HL-60 (cell line): ENCODE measurements at regions not wholly inside any gene's neighbourhood (a gene's known extent, or its start where the extent isn't known, plus 50 kb on each side); places are given as distances from the start of the nearest gene placed in this dataset.

ENCODE experiments used
- DNase-seq, 2 experiments: peaks; one replicate each; pipeline ENCODE4 v3.0.0-alpha.2; 2010 to 2020; ENCODE audit warnings: low read depth in 1 of 2, low spot score in 1 of 2
- H3K27ac ChIP-seq: fragments of 250-450 bp; sonication (Bioruptor Pico); replicated peaks from 2 replicates; pipeline ENCODE4 v1.5.1; 2020; ENCODE audit warnings: mild to moderate bottlenecking, moderate library complexity
- H3K27me3 ChIP-seq: fragments of 250-450 bp; sonication (Bioruptor Pico); 2 replicates; pipeline ENCODE4 v1.5.1; 2021; ENCODE audit warnings: mild to moderate bottlenecking, moderate library complexity; ENCODE audit not compliant: insufficient read depth, poor library complexity, severe bottlenecking
- H3K4me3 ChIP-seq: replicated peaks from 2 replicates; pipeline ENCODE4 v1.5.1; 2011; ENCODE audit warnings: mild to moderate bottlenecking, control low read depth, low read length; ENCODE audit not compliant: insufficient read depth
- GABPA ChIP-seq: IDR thresholded peaks from 2 replicates; pipeline ENCODE4 v1.6.1; 2012; ENCODE audit warnings: low read depth
- POLR2AphosphoS5 ChIP-seq: IDR thresholded peaks from 2 replicates; pipeline ENCODE4 v1.6.1; 2012; ENCODE audit warnings: low read depth
- SPI1 ChIP-seq: IDR thresholded peaks from 2 replicates; pipeline ENCODE4 v1.6.1; 2012; ENCODE audit warnings: low read depth, mild to moderate bottlenecking, borderline replicate concordance
- TF ChIP-seq, protein P1 (sequence below): IDR thresholded peaks from one replicate; pipeline ENCODE4 v1.5.1; 2011; ENCODE audit warnings: low read length, control low read depth, inconsistent platforms; ENCODE audit not compliant: insufficient read depth
- TF ChIP-seq, protein P2 (sequence below): IDR thresholded peaks from 2 replicates; pipeline ENCODE4 v1.6.1; 2012; ENCODE audit warnings: low read depth; ENCODE audit not compliant: insufficient replicate concordance

GRCh38 chr2:22901471-22902179 lies 483.4 kb upstream of the KLHL29 start:
- no peak for TF ChIP-seq GABPA
- TF ChIP-seq POLR2AphosphoS5: no peak
- no peak for TF ChIP-seq SPI1
- TF ChIP-seq, protein P1, sequence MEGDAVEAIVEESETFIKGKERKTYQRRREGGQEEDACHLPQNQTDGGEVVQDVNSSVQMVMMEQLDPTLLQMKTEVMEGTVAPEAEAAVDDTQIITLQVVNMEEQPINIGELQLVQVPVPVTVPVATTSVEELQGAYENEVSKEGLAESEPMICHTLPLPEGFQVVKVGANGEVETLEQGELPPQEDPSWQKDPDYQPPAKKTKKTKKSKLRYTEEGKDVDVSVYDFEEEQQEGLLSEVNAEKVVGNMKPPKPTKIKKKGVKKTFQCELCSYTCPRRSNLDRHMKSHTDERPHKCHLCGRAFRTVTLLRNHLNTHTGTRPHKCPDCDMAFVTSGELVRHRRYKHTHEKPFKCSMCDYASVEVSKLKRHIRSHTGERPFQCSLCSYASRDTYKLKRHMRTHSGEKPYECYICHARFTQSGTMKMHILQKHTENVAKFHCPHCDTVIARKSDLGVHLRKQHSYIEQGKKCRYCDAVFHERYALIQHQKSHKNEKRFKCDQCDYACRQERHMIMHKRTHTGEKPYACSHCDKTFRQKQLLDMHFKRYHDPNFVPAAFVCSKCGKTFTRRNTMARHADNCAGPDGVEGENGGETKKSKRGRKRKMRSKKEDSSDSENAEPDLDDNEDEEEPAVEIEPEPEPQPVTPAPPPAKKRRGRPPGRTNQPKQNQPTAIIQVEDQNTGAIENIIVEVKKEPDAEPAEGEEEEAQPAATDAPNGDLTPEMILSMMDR: no peak
- TF ChIP-seq, protein P2, sequence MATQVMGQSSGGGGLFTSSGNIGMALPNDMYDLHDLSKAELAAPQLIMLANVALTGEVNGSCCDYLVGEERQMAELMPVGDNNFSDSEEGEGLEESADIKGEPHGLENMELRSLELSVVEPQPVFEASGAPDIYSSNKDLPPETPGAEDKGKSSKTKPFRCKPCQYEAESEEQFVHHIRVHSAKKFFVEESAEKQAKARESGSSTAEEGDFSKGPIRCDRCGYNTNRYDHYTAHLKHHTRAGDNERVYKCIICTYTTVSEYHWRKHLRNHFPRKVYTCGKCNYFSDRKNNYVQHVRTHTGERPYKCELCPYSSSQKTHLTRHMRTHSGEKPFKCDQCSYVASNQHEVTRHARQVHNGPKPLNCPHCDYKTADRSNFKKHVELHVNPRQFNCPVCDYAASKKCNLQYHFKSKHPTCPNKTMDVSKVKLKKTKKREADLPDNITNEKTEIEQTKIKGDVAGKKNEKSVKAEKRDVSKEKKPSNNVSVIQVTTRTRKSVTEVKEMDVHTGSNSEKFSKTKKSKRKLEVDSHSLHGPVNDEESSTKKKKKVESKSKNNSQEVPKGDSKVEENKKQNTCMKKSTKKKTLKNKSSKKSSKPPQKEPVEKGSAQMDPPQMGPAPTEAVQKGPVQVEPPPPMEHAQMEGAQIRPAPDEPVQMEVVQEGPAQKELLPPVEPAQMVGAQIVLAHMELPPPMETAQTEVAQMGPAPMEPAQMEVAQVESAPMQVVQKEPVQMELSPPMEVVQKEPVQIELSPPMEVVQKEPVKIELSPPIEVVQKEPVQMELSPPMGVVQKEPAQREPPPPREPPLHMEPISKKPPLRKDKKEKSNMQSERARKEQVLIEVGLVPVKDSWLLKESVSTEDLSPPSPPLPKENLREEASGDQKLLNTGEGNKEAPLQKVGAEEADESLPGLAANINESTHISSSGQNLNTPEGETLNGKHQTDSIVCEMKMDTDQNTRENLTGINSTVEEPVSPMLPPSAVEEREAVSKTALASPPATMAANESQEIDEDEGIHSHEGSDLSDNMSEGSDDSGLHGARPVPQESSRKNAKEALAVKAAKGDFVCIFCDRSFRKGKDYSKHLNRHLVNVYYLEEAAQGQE: no peak
- no peaks in the 10 kb centered on the region for H3K27me3 ChIP-seq
- H3K27ac ChIP-seq: no peak overlapping the region
- H3K4me3 ChIP-seq: no peak overlapping the region
- DNase-seq: no peak

DNA sequence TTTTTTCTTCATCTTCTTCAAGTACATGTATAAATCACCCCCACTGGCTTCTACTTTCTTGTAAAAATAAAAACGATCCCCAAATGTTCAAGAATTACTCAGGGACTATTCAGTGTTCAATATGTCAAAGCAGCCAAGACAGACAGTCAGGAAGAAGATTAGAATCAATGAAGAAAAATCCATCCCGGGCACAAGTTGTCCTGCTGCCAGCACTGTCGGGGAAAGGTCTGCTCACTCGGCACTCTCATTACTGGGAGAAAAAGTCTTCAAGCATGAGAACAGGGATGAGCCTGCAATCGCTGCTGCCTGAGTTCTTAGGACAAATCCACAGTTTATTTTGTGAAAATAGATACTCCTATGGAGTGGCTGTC lies 482.8 kb upstream of the KLHL29 start:
- Histone ChIP-seq H3K4me3 (no peak overlapping the region), H3K27ac (no peak overlapping the region), H3K27me3 (no peaks in the 10 kb centered on the region)
- no peak for DNase-seq
- TF ChIP-seq, protein P1: no peak
- TF ChIP-seq, protein P2: no peak
- TF ChIP-seq GABPA: no peak

DNA sequence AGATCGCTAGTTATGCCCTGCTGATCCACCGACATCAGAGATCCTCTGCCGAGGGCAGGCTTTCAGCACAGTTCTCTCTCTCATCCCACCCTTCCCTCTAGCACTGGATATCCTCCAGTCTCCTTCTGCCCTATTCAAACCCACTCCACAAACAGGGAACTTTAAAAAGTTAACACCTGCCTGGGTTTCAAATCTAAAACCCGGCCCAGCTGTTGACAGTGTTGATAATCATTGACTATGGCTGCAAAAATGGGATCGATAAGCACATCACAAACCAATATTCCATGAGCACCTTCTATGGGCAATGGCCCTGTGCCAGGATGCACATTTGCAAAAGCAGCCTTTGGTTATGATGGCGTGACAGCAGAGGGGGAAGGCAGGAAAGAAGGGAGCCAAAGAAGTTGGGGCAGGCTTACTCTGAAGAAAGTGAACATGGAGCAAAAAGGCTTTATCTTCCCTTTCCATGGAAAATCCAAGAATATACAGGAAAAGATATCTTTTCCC lies 482.3 kb upstream of the KLHL29 start:
- H3K27me3 ChIP-seq: no peaks in the 10 kb centered on the region
- no peak overlapping the region for H3K4me3 ChIP-seq
- no peak overlapping the region for H3K27ac ChIP-seq
- DNase-seq: no peak
- TF ChIP-seq GABPA: no peak
- TF ChIP-seq, protein P2: no peak
